ENCODE measurements at regions not wholly inside any gene's neighbourhood (a gene's known extent, or its start where the extent isn't known, plus 50 kb on each side); places are given as distances from the start of the nearest gene placed in this dataset.

GRCh38 chr2:121019071-121019470, 265.9 kb downstream of the TFCP2L1 start:
- H2BK5ac ChIP-seq (ENCODE audit: low read depth, low read length, poor library complexity, severe bottlenecking) = no peak overlapping the region
- H3K9ac ChIP-seq (ENCODE audit: low read length) = no peak overlapping the region
- 83% methylated on average over 12 of the region's 12 CpGs for WGBS
- H3K79me1 ChIP-seq (replicated peaks; ENCODE audit: low read length, poor library complexity, severe bottlenecking) = no peaks in the 10 kb centered on the region
- H3K36me3 ChIP-seq (ENCODE audit: control insufficient read depth in 1 of 2, insufficient read depth in 2 of 2, low read depth in 1 of 2, low read length in 2 of 2) = no peaks in the 10 kb centered on the region
- no peak overlapping the region for H4K91ac ChIP-seq (ENCODE audit: low read length)
- no peak overlapping the region for H2BK15ac ChIP-seq (ENCODE audit: low read depth, poor library complexity, severe bottlenecking)
- H2BK120ac ChIP-seq (ENCODE audit: low read depth, low read length) = no peak overlapping the region
- no peak overlapping the region for H2AFZ ChIP-seq (ENCODE audit: low read depth, low read length)
- H3K23ac ChIP-seq (ENCODE audit: low read length in 2 of 2) = no peak overlapping the region
- H3K4me1 ChIP-seq (ENCODE audit: control insufficient read depth, insufficient read depth, low read depth, low read length) = peaks cover 6% of the 10 kb centered on the region
- no peak overlapping the region for H3K14ac ChIP-seq (ENCODE audit: low read length in 2 of 2)
- H3K27ac ChIP-seq (ENCODE audit: low read length, poor library complexity, severe bottlenecking) = no peak overlapping the region
- H2AK5ac ChIP-seq (ENCODE audit: low read length, severe bottlenecking) = no peak overlapping the region
- no peak for DNase-seq
- no peaks in the 10 kb centered on the region for H3K9me3 ChIP-seq (ENCODE audit: control insufficient read depth, low read length)
- H4K8ac ChIP-seq (ENCODE audit: low read length) = no peak overlapping the region
- H3K4ac ChIP-seq (ENCODE audit: low read depth in 1 of 2, low read length in 2 of 2) = no peak overlapping the region
- H3K4me2 ChIP-seq (ENCODE audit: low read length, poor library complexity, severe bottlenecking) = no peak overlapping the region
- no peak overlapping the region for H2BK12ac ChIP-seq (ENCODE audit: low read length in 2 of 2)
- H3K18ac ChIP-seq (ENCODE audit: low read depth in 1 of 2, low read length in 2 of 2) = no peak overlapping the region
- no peak overlapping the region for H3K4me3 ChIP-seq (ENCODE audit: insufficient read depth in 1 of 2, low read depth in 1 of 2, low read length in 2 of 2)
- H3K27me3 ChIP-seq (ENCODE audit: control insufficient read depth in 1 of 2, insufficient read depth in 1 of 2, low read length in 2 of 2) = peaks cover 9 to 22% of the 10 kb centered on the region in 2 experiments

GRCh38 chr2:121019756-121020155, 265.2 kb downstream of the TFCP2L1 start:
- Histone ChIP-seq H3K79me1 (replicated peaks; ENCODE audit: low read length, poor library complexity, severe bottlenecking) (no peaks in the 10 kb centered on the region), H3K9me3 (ENCODE audit: control insufficient read depth, low read length) (no peaks in the 10 kb centered on the region), H3K23ac (ENCODE audit: low read length in 2 of 2) (no peak overlapping the region), H3K4me2 (ENCODE audit: low read length, poor library complexity, severe bottlenecking) (no peak overlapping the region), H2BK120ac (ENCODE audit: low read depth, low read length) (no peak overlapping the region), H3K9ac (ENCODE audit: low read length) (no peak overlapping the region), H4K8ac (ENCODE audit: low read length) (no peak overlapping the region), H2AFZ (ENCODE audit: low read depth, low read length) (no peak overlapping the region), H3K18ac (ENCODE audit: low read depth in 1 of 2, low read length in 2 of 2) (no peak overlapping the region), H3K14ac (ENCODE audit: low read length in 2 of 2) (no peak overlapping the region), H3K27ac (ENCODE audit: low read length, poor library complexity, severe bottlenecking) (no peak overlapping the region), H3K4me1 (ENCODE audit: control insufficient read depth, insufficient read depth, low read depth, low read length) (peaks cover 6% of the 10 kb centered on the region), H3K4me3 (ENCODE audit: insufficient read depth in 1 of 2, low read depth in 1 of 2, low read length in 2 of 2) (no peak overlapping the region), H2BK5ac (ENCODE audit: low read depth, low read length, poor library complexity, severe bottlenecking) (no peak overlapping the region), H4K91ac (ENCODE audit: low read length) (no peak overlapping the region), H3K36me3 (ENCODE audit: control insufficient read depth in 1 of 2, insufficient read depth in 2 of 2, low read depth in 1 of 2, low read length in 2 of 2) (no peaks in the 10 kb centered on the region), H2AK5ac (ENCODE audit: low read length, severe bottlenecking) (no peak overlapping the region), H2BK15ac (ENCODE audit: low read depth, poor library complexity, severe bottlenecking) (no peak overlapping the region), H3K27me3 (ENCODE audit: control insufficient read depth in 1 of 2, insufficient read depth in 1 of 2, low read length in 2 of 2) (peaks cover 9 to 24% of the 10 kb centered on the region in 2 experiments), H2BK12ac (ENCODE audit: low read length in 2 of 2) (no peak overlapping the region), H3K4ac (ENCODE audit: low read depth in 1 of 2, low read length in 2 of 2) (no peak overlapping the region)
- WGBS = 86% methylated on average over 7 of the region's 7 CpGs
- no peak for DNase-seq

DNA sequence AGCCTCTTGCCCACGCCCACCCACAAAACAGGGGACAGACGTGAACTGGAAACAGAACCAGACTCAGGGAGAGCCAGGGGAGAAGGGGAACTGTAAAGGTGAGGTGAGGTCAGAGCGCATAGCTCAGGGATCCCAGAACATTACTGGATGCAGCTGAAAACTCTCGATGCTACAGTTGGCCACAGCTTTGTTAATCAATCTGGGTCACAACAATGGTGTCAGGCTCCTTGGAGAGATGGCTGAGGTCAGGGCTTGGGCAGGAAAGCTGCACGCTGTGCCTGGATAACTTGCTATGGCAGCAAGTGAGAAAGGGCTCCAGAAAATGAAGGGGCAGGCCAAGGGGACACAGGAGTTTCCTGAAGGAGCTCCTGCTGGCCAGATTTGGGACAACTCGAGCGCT, 263.3 kb downstream of the TFCP2L1 start:
- H4K91ac ChIP-seq (ENCODE audit: low read length) = no peak overlapping the region
- H3K27me3 ChIP-seq (ENCODE audit: control insufficient read depth in 1 of 2, insufficient read depth in 1 of 2, low read length in 2 of 2) = peaks cover 9 to 24% of the 10 kb centered on the region in 2 experiments
- no peak overlapping the region for H3K9ac ChIP-seq (ENCODE audit: low read length)
- H4K8ac ChIP-seq (ENCODE audit: low read length) = no peak overlapping the region
- H3K23ac ChIP-seq (ENCODE audit: low read length in 2 of 2) = no peak overlapping the region
- H3K14ac ChIP-seq (ENCODE audit: low read length in 2 of 2) = no peak overlapping the region
- H3K4me1 ChIP-seq (ENCODE audit: control insufficient read depth, insufficient read depth, low read depth, low read length) = peaks cover 6% of the 10 kb centered on the region
- no peaks in the 10 kb centered on the region for H3K79me1 ChIP-seq (replicated peaks; ENCODE audit: low read length, poor library complexity, severe bottlenecking)
- no peak overlapping the region for H2BK12ac ChIP-seq (ENCODE audit: low read length in 2 of 2)
- H2AK5ac ChIP-seq (ENCODE audit: low read length, severe bottlenecking) = no peak overlapping the region
- no peaks in the 10 kb centered on the region for H3K36me3 ChIP-seq (ENCODE audit: control insufficient read depth in 1 of 2, insufficient read depth in 2 of 2, low read depth in 1 of 2, low read length in 2 of 2)
- H2AFZ ChIP-seq (ENCODE audit: low read depth, low read length) = no peak overlapping the region
- 88% methylated on average over 7 of the region's 7 CpGs for WGBS
- H3K4me3 ChIP-seq (ENCODE audit: insufficient read depth in 1 of 2, low read depth in 1 of 2, low read length in 2 of 2) = no peak overlapping the region
- H3K18ac ChIP-seq (ENCODE audit: low read depth in 1 of 2, low read length in 2 of 2) = no peak overlapping the region
- no peak overlapping the region for H3K4ac ChIP-seq (ENCODE audit: low read depth in 1 of 2, low read length in 2 of 2)
- DNase-seq = no peak
- H2BK120ac ChIP-seq (ENCODE audit: low read depth, low read length) = no peak overlapping the region
- H3K27ac ChIP-seq (ENCODE audit: low read length, poor library complexity, severe bottlenecking) = no peak overlapping the region
- no peak overlapping the region for H2BK15ac ChIP-seq (ENCODE audit: low read depth, poor library complexity, severe bottlenecking)
- no peak overlapping the region for H2BK5ac ChIP-seq (ENCODE audit: low read depth, low read length, poor library complexity, severe bottlenecking)
- no peaks in the 10 kb centered on the region for H3K9me3 ChIP-seq (ENCODE audit: control insufficient read depth, low read length)
- no peak overlapping the region for H3K4me2 ChIP-seq (ENCODE audit: low read length, poor library complexity, severe bottlenecking)

DNA sequence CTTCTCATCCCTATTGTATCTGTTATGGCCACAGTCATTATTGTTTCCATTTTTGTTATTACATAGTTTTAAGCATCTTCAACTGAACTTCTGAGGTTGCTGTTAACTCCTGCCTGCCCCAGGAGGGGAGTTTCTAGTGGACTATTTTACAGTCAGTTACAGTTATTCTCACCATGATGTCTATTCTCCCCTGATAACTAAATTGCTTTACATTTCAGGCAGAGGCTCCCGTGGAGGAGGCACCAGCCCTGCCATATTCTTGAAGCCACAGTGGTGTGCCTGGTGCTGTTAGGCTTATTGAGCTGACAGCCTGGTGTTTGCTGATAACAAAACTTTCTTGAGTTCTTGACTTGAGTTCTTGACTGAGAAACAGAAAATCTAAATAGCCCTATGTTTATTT, 256.4 kb downstream of the TFCP2L1 start:
- H2BK15ac ChIP-seq (ENCODE audit: low read depth, poor library complexity, severe bottlenecking) = no peak overlapping the region
- H2BK120ac ChIP-seq (ENCODE audit: low read depth, low read length) = no peak overlapping the region
- H3K9ac ChIP-seq (ENCODE audit: low read length) = no peak overlapping the region
- no peak overlapping the region for H3K27ac ChIP-seq (ENCODE audit: low read length, poor library complexity, severe bottlenecking)
- no peak overlapping the region for H4K8ac ChIP-seq (ENCODE audit: low read length)
- no peak overlapping the region for H3K4me2 ChIP-seq (ENCODE audit: low read length, poor library complexity, severe bottlenecking)
- no peak overlapping the region for H3K4ac ChIP-seq (ENCODE audit: low read depth in 1 of 2, low read length in 2 of 2)
- H3K4me1 ChIP-seq (ENCODE audit: control insufficient read depth, insufficient read depth, low read depth, low read length) = no peaks in the 10 kb centered on the region
- H3K18ac ChIP-seq (ENCODE audit: low read depth in 1 of 2, low read length in 2 of 2) = no peak overlapping the region
- DNase-seq = no peak
- peaks cover 8% of the 10 kb centered on the region for H3K9me3 ChIP-seq (ENCODE audit: control insufficient read depth, low read length)
- no peak overlapping the region for H2BK12ac ChIP-seq (ENCODE audit: low read length in 2 of 2)
- no peaks in the 10 kb centered on the region for H3K36me3 ChIP-seq (ENCODE audit: control insufficient read depth in 1 of 2, insufficient read depth in 2 of 2, low read depth in 1 of 2, low read length in 2 of 2)
- peaks cover 44 to 58% of the 10 kb centered on the region in 2 experiments for H3K27me3 ChIP-seq (ENCODE audit: control insufficient read depth in 1 of 2, insufficient read depth in 1 of 2, low read length in 2 of 2)
- H2BK5ac ChIP-seq (ENCODE audit: low read depth, low read length, poor library complexity, severe bottlenecking) = no peak overlapping the region
- no peak overlapping the region for H4K91ac ChIP-seq (ENCODE audit: low read length)
- H3K23ac ChIP-seq (ENCODE audit: low read length in 2 of 2) = no peak overlapping the region
- H2AK5ac ChIP-seq (ENCODE audit: low read length, severe bottlenecking) = no peak overlapping the region
- H3K14ac ChIP-seq (ENCODE audit: low read length in 2 of 2) = no peak overlapping the region
- WGBS = 57% methylated on average over 1 of the region's 1 CpG
- no peaks in the 10 kb centered on the region for H3K79me1 ChIP-seq (replicated peaks; ENCODE audit: low read length, poor library complexity, severe bottlenecking)
- no peak overlapping the region for H2AFZ ChIP-seq (ENCODE audit: low read depth, low read length)
- H3K4me3 ChIP-seq (ENCODE audit: insufficient read depth in 1 of 2, low read depth in 1 of 2, low read length in 2 of 2) = no peak overlapping the region

Measured in mesenchymal stem cell (in vitro differentiated cells and primary cell).